ENCODE measurements at regions not wholly inside any gene's neighbourhood (a gene's known extent, or its start where the extent isn't known, plus 50 kb on each side); places are given as distances from the start of the nearest gene placed in this dataset.

DNA sequence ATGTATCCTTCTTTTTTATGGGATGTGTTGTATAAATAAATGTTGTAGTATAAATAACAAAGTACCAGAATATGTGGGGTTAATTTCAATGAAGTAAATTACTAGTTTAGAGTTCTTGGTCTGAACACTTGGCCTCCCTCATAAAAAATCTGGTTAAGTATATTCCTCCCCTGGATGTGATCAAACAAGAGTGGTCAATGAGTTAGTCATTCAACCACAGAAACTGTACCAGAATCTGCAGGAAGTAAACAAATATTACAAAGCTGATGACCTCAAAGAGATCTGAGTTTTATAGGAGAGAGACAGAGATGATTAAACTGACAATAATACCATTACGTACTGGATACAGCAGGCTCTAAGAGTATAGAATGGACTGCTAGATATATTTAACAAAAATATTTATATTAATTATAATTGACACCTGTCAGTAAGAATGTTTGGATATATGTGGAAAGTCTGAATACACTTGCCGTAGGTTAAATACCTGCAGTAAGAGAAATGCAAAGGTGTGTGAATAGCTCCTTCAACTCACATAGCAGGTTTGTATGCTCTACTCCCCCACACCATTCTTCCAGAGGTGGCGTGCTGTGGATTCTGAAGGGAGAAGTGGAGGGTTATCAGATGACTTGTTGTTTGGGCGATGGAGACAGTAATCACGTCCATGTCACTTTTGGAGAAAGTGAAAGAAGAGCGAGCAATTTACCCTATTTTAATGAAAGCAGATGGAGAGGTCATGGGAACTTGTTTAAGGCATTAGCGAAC, 108.3 kb upstream of the LRATD1 start:
- Histone ChIP-seq H3K27me3 (ENCODE audit: control insufficient read depth in 2 of 2, insufficient read depth in 2 of 2, low read length in 2 of 2) (no peaks in the 10 kb centered on the region), H3K9me1 (ENCODE audit: control insufficient read depth, insufficient read depth, low read length) (no peaks in the 10 kb centered on the region), H3K9me3 (replicated peaks; ENCODE audit: control insufficient read depth, insufficient read depth, low read depth, low read length) (no peaks in the 10 kb centered on the region), H3K4me3 (no peak overlapping the region), H3K9ac (ENCODE audit: insufficient read depth in 1 of 2, low read depth in 2 of 2, low read length in 2 of 2) (no peak overlapping the region), H3K36me3 (ENCODE audit: control insufficient read depth, insufficient read depth, low read length) (no peaks in the 10 kb centered on the region), H4K20me1 (replicated peaks; ENCODE audit: control insufficient read depth, insufficient read depth, low read length) (no peaks in the 10 kb centered on the region), H3K4me2 (ENCODE audit: insufficient read depth, low read length) (no peak overlapping the region), H2AFZ (ENCODE audit: low read depth, low read length) (no peak overlapping the region), H3K4me1 (replicated peaks in 1 of 2; ENCODE audit: control insufficient read depth in 2 of 2, insufficient read depth in 2 of 2, low read length in 2 of 2) (no peaks in the 10 kb centered on the region), H3K27ac (ENCODE audit: extremely low read depth, low read depth, low read length) (no peak overlapping the region), H3K79me2 (ENCODE audit: control insufficient read depth, insufficient read depth, low read length) (no peaks in the 10 kb centered on the region)
- in situ Hi-C loops (cut with MboI) (no loop called here), intact Hi-C loops (cut with micrococcal nuclease) (no loop called here)
- FAIRE-seq: no peak
- no TSS peak for BruUV-seq (replicated peaks)
- ChIA-PET POLR2A (no interaction called here), CTCF (ENCODE audit: low intra/inter-chr PET ratio) (no interaction called here)
- DNase-seq (ENCODE audit: extremely low read depth in 1 of 4, low spot score in 3 of 4): no peak
- no peak for TF ChIP-seq JUND (IDR thresholded peaks at IDR 0.05; ENCODE audit: borderline replicate concordance, low read depth, low read length)
- no peak for TF ChIP-seq JUND (tag; IDR thresholded peaks at IDR 0.05; ENCODE audit: borderline replicate concordance, low read depth, low read length)
- TF ChIP-seq ETS2 (tag; IDR thresholded peaks at IDR 0.05; ENCODE audit: borderline replicate concordance, poor library complexity, severe bottlenecking): no peak
- TF ChIP-seq, protein P1, sequence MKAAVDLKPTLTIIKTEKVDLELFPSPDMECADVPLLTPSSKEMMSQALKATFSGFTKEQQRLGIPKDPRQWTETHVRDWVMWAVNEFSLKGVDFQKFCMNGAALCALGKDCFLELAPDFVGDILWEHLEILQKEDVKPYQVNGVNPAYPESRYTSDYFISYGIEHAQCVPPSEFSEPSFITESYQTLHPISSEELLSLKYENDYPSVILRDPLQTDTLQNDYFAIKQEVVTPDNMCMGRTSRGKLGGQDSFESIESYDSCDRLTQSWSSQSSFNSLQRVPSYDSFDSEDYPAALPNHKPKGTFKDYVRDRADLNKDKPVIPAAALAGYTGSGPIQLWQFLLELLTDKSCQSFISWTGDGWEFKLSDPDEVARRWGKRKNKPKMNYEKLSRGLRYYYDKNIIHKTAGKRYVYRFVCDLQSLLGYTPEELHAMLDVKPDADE (conservative IDR thresholded peaks at IDR 0.05; ENCODE audit: control insufficient read depth, low read depth, low read length): no peak
- no peak for TF ChIP-seq CBX1 (IDR thresholded peaks at IDR 0.05; ENCODE audit: low read depth)
- no peak for TF ChIP-seq TEAD2 (tag; IDR thresholded peaks at IDR 0.05)
- no peak for ATAC-seq
- WGBS (ENCODE audit: insufficient coverage, low coverage, missing lambda C conversion rate): 3% methylated on average over 7 of the region's 7 CpGs
